ENCODE measurements at regions not wholly inside any gene's neighbourhood (a gene's known extent, or its start where the extent isn't known, plus 50 kb on each side); places are given as distances from the start of the nearest gene placed in this dataset.

DNA sequence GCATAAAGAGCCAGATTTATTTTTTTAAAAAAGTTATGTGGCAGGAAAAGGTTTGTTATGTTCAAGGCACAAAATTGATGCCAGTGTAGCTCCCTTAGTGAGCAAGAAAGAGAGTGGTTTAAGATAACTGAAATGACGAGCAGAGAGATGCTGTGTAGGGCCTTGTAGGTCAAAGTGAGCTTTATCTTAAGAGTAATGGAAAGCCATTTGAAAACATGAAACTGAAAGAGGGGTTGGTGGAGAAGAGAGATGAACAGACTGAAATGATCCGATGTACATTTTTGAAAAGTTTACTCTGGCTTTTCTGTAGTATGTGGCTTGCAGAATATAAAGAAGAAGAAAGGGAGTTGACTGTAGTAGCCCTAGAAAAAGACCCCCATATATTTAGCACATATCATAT is 383.6 kb downstream of the PLA2G4A start:
- no peak for TF ChIP-seq Cebpa-rat (IDR thresholded peaks at IDR 0.05)
- H3K4me3 ChIP-seq, result no peak overlapping the region
- no peak overlapping the region for H3K4me2 ChIP-seq
- no peaks in the 10 kb centered on the region for H3K4me1 ChIP-seq
- H3K27me3 ChIP-seq, result no peaks in the 10 kb centered on the region
- H3K27ac ChIP-seq, result no peak overlapping the region
- H4K20me1 ChIP-seq, result no peaks in the 10 kb centered on the region
- no peak overlapping the region for H3K9ac ChIP-seq
- H3K36me3 ChIP-seq, result no peaks in the 10 kb centered on the region
- H3K9me3 ChIP-seq, result peaks cover 5% of the 10 kb centered on the region

DNA sequence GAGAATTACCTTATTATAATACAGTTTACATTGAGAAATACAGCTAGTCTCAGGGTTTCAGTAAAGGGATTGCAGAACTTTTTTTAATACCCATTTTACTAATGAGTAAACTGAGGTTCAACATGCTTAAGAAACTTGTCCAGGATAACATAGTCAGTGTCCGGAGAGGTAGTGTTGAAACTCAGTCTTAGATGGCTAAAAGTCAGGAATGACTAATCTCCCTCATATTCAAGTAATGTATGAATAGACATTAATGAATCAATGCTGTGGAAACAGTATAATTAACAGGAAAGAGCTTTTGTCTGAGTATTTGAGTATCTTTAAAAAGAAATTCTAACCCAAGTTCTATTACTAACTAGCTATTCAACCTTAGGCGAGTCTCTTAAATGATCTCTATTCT is 397.6 kb downstream of the PLA2G4A start:
- Histone ChIP-seq H3K4me3 (no peak overlapping the region), H3K27ac (no peak overlapping the region), H3K27me3 (no peaks in the 10 kb centered on the region), H3K4me1 (peaks cover 10% of the 10 kb centered on the region; the same call in 1 of the 2 replicates), H3K9ac (no peak overlapping the region), H3K9me3 (no peaks in the 10 kb centered on the region), H4K20me1 (no peaks in the 10 kb centered on the region), H3K36me3 (no peaks in the 10 kb centered on the region), H3K4me2 (no peak overlapping the region)
- TF ChIP-seq Cebpa-rat (IDR thresholded peaks at IDR 0.05), result no peak

DNA sequence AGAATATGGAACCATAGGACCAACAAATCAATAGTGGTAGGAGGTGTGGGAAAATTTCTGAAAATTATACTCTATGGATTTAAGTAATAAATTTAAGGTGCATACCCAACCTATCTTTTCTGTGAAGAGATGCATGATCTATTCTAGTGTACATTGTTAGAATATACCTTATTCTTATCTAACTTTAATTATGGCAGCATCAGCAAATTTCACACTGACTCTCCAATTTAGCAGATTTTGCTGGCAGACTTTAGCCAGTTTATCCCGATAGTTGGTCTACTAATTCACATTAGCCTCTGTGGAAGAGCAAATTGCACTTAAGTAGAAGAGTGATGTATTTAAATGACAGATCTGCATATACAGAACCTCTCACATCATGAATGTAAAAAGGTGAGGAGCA is 400.0 kb downstream of the PLA2G4A start:
- Histone ChIP-seq H3K9ac (no peak overlapping the region), H3K27ac (no peak overlapping the region), H4K20me1 (no peaks in the 10 kb centered on the region), H3K36me3 (no peaks in the 10 kb centered on the region), H3K9me3 (no peaks in the 10 kb centered on the region), H3K4me2 (no peak overlapping the region), H3K4me3 (no peak overlapping the region), H3K4me1 (peaks cover 10% of the 10 kb centered on the region; the same call in 1 of the 2 replicates), H3K27me3 (no peaks in the 10 kb centered on the region)
- TF ChIP-seq Cebpa-rat (IDR thresholded peaks at IDR 0.05), result no peak

DNA sequence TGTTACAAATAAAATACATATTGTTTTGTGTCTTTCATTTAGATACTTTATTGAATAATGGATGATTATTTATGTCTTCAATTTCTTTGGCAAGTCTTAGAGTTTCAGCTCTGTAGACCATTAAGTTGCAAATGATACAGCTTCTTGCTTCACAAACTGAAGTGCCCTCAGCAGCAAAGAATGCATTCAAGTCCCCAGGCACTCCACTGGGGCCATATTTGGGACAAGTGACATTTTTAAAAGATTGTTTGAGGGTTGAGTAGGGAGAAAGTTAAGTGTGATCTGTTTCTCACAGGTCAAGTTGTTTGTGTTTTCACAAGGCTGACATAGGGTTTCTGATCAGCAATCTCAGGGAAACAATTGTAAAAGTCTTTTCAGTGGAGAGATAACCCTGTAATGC is 400.7 kb downstream of the PLA2G4A start:
- no peaks in the 10 kb centered on the region for H3K27me3 ChIP-seq
- H3K4me1 ChIP-seq, result peaks cover 10% of the 10 kb centered on the region; the same call in 1 of the 2 replicates
- H3K9me3 ChIP-seq, result no peaks in the 10 kb centered on the region
- no peaks in the 10 kb centered on the region for H3K36me3 ChIP-seq
- no peaks in the 10 kb centered on the region for H4K20me1 ChIP-seq
- H3K4me3 ChIP-seq, result no peak overlapping the region
- TF ChIP-seq Cebpa-rat (IDR thresholded peaks at IDR 0.05), result no peak
- peak overlapping the region; percentile 34; the same call in 1 of the 2 replicates for H3K4me2 ChIP-seq
- no peak overlapping the region for H3K9ac ChIP-seq
- no peak overlapping the region for H3K27ac ChIP-seq

DNA sequence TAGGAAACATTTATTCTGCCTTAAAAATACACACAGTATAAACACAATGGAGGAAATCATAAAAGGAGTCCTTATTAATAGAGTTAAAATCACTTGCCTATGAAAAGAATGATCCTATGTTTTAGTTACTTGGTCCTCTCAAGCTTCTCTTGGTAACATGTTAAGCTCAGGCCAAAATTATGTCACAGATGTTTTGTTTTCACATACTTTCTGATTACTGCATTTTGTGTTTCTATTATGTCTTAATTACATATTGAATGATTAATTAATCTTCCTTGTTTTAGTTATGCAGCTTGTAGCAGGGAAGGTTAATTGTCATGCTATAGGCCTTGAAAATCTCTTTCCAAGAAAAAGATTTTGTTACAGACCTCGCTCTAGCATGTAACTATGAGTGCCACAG is 406.0 kb downstream of the PLA2G4A start:
- H3K36me3 ChIP-seq, result no peaks in the 10 kb centered on the region
- H3K27ac ChIP-seq, result no peak overlapping the region
- no peaks in the 10 kb centered on the region for H3K9me3 ChIP-seq
- peaks cover 7% of the 10 kb centered on the region; the same call in 1 of the 2 replicates for H3K4me1 ChIP-seq
- no peak for TF ChIP-seq Cebpa-rat (IDR thresholded peaks at IDR 0.05)
- H3K27me3 ChIP-seq, result no peaks in the 10 kb centered on the region
- H3K4me2 ChIP-seq, result no peak overlapping the region
- no peaks in the 10 kb centered on the region for H4K20me1 ChIP-seq
- no peak overlapping the region for H3K4me3 ChIP-seq
- H3K9ac ChIP-seq, result no peak overlapping the region

DNA sequence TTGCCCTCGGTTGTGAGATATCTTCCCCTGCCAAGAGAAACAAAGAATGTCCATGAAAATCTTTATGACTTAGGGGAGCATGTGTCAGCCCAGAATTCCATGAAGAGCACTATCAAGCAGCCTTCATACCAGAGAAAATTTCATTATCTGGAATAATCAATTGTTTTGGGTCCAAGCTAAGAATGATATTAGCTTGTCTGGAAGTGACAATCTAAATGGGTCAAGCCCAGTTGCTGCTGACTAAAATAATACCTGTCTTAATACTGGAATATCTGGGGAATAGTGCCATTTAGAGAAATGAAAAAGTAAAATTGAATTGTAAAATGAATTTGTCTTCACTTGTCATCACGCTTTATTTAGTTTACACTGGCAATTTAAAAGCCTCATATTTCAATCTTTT is 407.4 kb downstream of the PLA2G4A start:
- no peaks in the 10 kb centered on the region for H3K27me3 ChIP-seq
- no peak overlapping the region for H3K4me2 ChIP-seq
- no peak overlapping the region for H3K9ac ChIP-seq
- no peaks in the 10 kb centered on the region for H3K36me3 ChIP-seq
- TF ChIP-seq Cebpa-rat (IDR thresholded peaks at IDR 0.05), result no peak
- no peaks in the 10 kb centered on the region for H3K9me3 ChIP-seq
- no peak overlapping the region for H3K27ac ChIP-seq
- H3K4me3 ChIP-seq, result no peak overlapping the region
- H3K4me1 ChIP-seq, result no peaks in the 10 kb centered on the region
- H4K20me1 ChIP-seq, result no peaks in the 10 kb centered on the region

DNA sequence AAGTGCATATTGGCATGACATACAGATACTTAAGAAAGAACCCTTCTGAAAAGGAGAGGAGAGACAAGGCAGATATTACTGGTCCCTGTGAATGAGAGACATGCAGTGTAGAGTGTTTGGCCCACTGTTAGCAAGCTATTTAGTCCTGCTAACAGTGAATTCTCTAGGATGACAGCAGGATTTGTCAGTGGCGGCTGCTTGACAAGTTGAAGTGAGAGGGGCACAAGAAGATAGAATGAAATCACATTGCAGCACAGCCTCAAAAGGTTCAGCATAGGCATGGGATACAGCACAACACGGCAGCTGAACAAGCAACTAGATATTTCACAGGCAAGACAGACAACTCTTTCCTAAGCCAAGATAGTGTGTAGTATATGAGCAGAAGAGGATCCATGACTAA is 407.9 kb downstream of the PLA2G4A start:
- no peaks in the 10 kb centered on the region for H3K4me1 ChIP-seq
- H3K9ac ChIP-seq, result no peak overlapping the region
- H3K27me3 ChIP-seq, result no peaks in the 10 kb centered on the region
- no peak for TF ChIP-seq Cebpa-rat (IDR thresholded peaks at IDR 0.05)
- H3K27ac ChIP-seq, result no peak overlapping the region
- H4K20me1 ChIP-seq, result no peaks in the 10 kb centered on the region
- H3K4me2 ChIP-seq, result no peak overlapping the region
- no peak overlapping the region for H3K4me3 ChIP-seq
- H3K36me3 ChIP-seq, result no peaks in the 10 kb centered on the region
- no peaks in the 10 kb centered on the region for H3K9me3 ChIP-seq

DNA sequence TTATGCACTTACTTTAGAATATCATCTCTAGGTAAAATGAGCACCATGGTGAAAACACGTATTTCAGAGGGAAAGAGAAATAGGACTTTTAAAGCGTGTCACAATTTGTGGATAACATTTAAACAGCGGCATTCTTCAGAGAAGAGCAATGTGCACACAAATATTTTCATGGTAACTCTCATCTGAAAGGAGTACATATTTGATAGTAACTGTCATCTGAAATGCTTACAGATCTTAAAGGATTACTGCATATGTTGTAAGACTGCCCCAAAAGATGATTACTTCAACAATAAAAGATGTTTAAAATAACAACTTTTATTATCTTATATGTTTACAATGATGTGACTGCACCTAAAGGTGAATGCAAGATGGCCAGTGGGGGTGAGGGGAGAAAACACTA is 408.8 kb downstream of the PLA2G4A start:
- no peaks in the 10 kb centered on the region for H3K27me3 ChIP-seq
- TF ChIP-seq Cebpa-rat (IDR thresholded peaks at IDR 0.05), result no peak
- H3K4me3 ChIP-seq, result no peak overlapping the region
- H3K27ac ChIP-seq, result no peak overlapping the region
- H3K9me3 ChIP-seq, result no peaks in the 10 kb centered on the region
- no peaks in the 10 kb centered on the region for H3K4me1 ChIP-seq
- no peaks in the 10 kb centered on the region for H3K36me3 ChIP-seq
- H3K9ac ChIP-seq, result no peak overlapping the region
- H4K20me1 ChIP-seq, result no peaks in the 10 kb centered on the region
- no peak overlapping the region for H3K4me2 ChIP-seq

DNA sequence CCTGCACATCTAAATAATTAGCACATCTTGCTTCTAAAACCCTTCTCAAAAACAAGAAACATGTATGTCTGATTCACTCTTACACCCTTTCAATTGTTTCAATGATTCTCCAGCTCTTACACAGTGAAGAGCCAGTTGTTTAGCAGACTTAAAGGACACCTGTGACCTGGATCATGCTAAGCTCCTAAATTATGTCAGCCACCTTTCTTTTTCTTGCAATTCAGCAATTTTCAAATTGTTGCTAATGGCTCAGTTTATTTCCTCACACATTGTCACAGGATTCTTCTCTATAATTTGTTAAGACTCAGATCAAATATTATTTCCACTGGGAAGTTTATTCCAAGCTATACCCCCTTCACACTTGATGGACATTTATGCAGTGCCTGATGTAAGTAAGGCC is 413.2 kb downstream of the PLA2G4A start:
- Histone ChIP-seq H4K20me1 (no peaks in the 10 kb centered on the region), H3K4me2 (no peak overlapping the region), H3K4me3 (no peak overlapping the region), H3K9ac (no peak overlapping the region), H3K27me3 (no peaks in the 10 kb centered on the region), H3K9me3 (0 out of 2 replicates have a peak, but pooled peaks cover 3% of the 10 kb centered on the region), H3K27ac (no peak overlapping the region), H3K36me3 (no peaks in the 10 kb centered on the region), H3K4me1 (no peaks in the 10 kb centered on the region)
- TF ChIP-seq Cebpa-rat (IDR thresholded peaks at IDR 0.05), result no peak

DNA sequence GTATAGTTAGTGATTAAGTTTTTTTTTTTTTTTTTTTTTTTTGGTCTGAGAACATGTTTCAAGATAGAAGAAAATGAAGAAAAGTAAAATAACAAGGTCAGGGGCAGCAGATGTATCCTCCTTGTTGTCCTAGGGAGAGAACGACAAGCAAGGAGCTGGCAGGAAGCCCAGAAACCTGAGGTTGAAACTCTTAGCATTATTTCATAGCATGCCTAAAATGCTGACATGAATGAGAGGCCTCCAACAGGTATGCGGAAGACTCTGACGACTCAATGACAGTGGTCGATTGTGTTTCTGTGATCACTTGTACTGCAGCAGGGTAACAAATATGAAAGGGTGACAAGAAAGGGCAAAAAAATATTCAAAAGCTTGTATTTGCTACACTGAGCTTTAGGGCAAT is 415.9 kb downstream of the PLA2G4A start:
- no peak overlapping the region for H3K4me2 ChIP-seq
- TF ChIP-seq Cebpa-rat (IDR thresholded peaks at IDR 0.05), result no peak

DNA sequence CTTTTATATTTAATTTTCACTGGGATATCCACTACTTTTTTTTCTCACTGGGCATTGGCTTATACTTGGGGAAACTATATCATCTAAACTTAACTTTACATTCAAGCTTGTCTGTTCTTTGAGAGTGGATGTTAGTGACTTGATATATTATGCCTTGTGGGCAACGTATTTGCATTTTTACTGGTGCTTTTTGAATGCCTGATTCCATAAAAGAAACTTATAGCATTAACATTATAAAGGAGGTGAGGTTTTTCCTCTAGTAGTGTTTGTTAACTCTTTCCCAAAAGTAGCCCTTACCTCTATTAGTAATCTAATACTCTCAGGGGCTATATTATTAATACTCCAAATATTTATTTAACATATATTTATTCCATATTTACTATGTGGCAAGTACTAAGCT is 416.5 kb downstream of the PLA2G4A start:
- Histone ChIP-seq H3K36me3 (no peaks in the 10 kb centered on the region), H3K4me3 (no peak overlapping the region), H3K27me3 (no peaks in the 10 kb centered on the region), H3K27ac (no peak overlapping the region), H3K9me3 (0 out of 2 replicates have a peak, but pooled peaks cover 3% of the 10 kb centered on the region), H3K4me1 (no peaks in the 10 kb centered on the region), H3K9ac (no peak overlapping the region), H3K4me2 (no peak overlapping the region), H4K20me1 (no peaks in the 10 kb centered on the region)
- TF ChIP-seq Cebpa-rat (IDR thresholded peaks at IDR 0.05), result no peak

More for the DNA sequence above, 415.9 kb downstream of the PLA2G4A start:
- Histone ChIP-seq H3K36me3 (no peaks in the 10 kb centered on the region), H3K27me3 (no peaks in the 10 kb centered on the region), H3K4me1 (no peaks in the 10 kb centered on the region), H3K9me3 (0 out of 2 replicates have a peak, but pooled peaks cover 3% of the 10 kb centered on the region), H3K4me3 (no peak overlapping the region), H4K20me1 (no peaks in the 10 kb centered on the region), H3K27ac (no peak overlapping the region), H3K9ac (no peak overlapping the region)

Measured in BLaER1 (cell line).